Retinal pigment epithelial cell (primary cell): ENCODE measurements at regions not wholly inside any gene's neighbourhood (a gene's known extent, or its start where the extent isn't known, plus 50 kb on each side); places are given as distances from the start of the nearest gene placed in this dataset.
A peak's percentile ranks its signal among the peaks of the same experiment; 100 is the strongest.
"Not testable (repeated sequence)": the region's sequence is repeated elsewhere in the genome, so short reads cannot be mapped to it uniquely, and the experiment has no call there.

ENCODE experiments used
- DNase-seq: peaks from one replicate; pipeline ENCODE4 v3.0.0-alpha.2; 2010; ENCODE audit warnings: low read depth
- H3K4me3 ChIP-seq: 2 replicates; pipeline ENCODE4 v1.5.1; 2011; ENCODE audit warnings: mild to moderate bottlenecking, low read length, control low read depth, moderate library complexity
- TF ChIP-seq, protein P1 (sequence below): conservative IDR thresholded peaks from 2 replicates; pipeline ENCODE4 v1.5.1; 2011; ENCODE audit warnings: low read depth, low read length, control low read depth, inconsistent platforms

DNA sequence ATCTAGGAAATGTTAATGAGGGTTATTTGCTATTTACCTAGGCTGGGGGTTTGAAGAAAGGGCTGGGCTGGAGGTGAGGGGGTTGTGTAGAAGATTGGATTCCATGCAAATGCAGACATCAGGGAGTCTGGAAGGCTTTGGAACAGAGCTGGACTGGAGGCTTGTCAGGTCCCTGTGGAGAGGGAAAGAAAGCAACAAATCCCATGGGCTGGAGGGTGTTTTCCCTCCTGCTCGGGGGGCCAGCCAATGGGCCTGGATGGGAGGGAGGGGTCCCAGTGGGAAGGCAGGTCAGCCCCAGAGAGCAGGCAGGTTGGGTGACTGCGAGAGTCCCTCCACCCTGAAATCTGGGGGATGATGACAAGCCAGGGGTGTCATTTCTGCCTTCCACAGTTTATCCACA lies 431.8 kb downstream of the RPS24 start:
- no peak overlapping the region for H3K4me3 ChIP-seq
- no peak for DNase-seq
- TF ChIP-seq, protein P1, sequence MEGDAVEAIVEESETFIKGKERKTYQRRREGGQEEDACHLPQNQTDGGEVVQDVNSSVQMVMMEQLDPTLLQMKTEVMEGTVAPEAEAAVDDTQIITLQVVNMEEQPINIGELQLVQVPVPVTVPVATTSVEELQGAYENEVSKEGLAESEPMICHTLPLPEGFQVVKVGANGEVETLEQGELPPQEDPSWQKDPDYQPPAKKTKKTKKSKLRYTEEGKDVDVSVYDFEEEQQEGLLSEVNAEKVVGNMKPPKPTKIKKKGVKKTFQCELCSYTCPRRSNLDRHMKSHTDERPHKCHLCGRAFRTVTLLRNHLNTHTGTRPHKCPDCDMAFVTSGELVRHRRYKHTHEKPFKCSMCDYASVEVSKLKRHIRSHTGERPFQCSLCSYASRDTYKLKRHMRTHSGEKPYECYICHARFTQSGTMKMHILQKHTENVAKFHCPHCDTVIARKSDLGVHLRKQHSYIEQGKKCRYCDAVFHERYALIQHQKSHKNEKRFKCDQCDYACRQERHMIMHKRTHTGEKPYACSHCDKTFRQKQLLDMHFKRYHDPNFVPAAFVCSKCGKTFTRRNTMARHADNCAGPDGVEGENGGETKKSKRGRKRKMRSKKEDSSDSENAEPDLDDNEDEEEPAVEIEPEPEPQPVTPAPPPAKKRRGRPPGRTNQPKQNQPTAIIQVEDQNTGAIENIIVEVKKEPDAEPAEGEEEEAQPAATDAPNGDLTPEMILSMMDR, result no peak

DNA sequence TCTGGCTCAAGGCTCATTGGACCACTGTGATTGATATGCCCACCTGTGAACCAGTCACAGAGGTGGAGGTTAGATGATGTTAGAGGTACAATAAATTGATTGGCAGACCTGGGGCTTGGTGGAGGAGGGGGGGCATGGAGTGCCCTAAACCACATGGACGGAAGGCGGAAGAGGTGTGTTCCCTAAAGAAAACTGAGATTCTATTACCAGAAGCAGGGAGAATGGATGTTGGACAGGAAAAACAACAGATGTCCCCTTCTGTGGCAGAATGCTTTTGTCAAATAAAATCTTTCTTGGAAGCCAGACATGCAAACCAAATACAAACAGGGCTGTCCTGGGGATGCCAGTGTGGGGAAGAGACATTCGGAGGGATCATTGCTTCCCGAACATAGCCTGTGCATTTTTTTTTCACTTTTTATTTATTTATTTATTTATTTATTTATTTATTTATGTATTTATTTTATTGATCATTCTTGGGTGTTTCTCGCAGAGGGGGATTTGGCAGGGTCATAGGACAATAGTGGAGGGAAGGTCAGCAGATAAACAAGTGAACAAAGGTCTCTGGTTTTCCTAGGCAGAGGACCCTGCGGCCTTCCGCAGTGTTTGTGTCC lies 433.9 kb downstream of the RPS24 start:
- no peak overlapping the region for H3K4me3 ChIP-seq
- TF ChIP-seq, protein P1, result no peak
- no peak for DNase-seq

DNA sequence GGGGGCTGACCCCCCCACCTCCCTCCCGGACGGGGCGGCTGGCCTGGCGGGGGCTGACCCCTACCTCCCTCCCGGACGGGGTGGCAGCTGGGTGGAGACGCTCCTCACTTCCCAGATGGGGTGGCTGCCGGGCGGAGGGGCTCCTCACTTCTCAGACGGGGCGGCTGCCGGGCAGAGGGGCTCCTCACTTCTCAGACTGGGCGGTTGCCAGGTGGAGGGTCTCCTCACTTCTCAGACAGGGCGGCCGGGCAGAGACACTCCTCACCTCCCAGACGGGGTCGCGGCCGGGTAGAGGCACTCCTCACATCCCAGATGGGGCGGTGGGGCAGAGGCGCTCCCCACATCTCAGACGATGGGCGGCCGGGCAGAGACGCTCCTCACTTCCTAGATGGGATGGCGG lies 435.1 kb downstream of the RPS24 start:
- DNase-seq, H3K4me3 ChIP-seq: not testable (repeated sequence)

DNA sequence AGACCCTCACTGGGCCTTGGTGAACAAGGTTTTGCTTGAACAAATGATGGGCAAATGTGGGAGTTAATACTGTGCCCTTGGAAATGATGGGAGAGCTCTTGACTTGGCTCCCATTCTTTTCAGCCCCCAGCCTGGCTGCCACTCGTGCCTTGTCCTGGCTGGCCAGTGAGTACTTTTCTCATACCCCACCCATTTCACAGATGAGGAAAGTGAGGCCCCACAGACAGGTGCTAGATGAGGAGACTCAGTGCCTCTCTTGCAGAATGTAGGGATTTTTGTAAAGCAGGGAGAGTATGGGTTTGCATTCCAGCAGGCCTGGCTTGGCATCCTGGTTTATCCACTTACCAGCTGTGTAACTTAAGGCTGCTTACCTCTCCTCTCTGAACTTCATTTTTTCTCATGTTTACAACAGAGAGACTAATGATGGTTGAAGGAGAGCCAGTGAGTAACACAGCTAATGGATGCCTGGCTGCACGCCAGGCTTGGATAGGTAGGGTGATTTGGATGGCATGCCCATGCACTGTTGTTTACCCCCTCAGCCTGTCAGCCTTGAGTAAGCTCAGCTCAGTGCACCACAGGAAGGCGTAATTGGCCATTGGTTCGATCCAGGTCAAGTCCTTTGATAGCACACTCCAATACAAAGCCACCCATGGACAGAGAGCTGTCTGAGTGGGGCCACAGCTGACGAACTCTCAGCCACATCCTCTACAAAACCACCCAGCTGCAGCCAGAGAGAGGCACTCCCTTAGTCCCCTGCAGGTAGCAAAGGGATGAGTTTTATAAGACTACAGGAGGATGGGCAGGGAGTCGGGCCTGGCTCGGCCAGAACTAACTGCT lies 436.8 kb downstream of the RPS24 start:
- peak; percentile 30 for DNase-seq
- TF ChIP-seq, protein P1, result no peak

DNA sequence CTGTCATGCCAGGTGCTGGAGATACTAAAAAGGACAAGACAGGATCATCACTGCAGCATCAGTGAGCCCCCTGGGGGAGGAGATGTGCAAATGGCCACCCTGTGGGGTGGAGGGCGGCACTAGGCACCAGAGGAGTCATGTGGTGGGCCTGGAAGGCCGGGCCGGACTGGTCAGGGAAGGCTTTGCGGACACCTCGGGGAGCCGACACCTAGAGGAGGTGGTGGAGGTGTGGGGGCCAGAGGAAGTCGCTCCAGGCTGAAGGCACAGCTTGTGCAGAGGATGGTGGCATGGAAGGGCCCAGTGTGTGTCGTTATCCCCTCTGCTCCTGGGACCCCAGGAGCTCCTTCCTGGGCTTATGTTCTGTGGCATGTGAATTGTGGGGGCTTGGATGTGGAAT lies 437.7 kb downstream of the RPS24 start:
- TF ChIP-seq, protein P1, result no peak
- H3K4me3 ChIP-seq, result no peak overlapping the region
- no peak for DNase-seq

More for the DNA sequence above, 436.8 kb downstream of the RPS24 start:
- no peak overlapping the region for H3K4me3 ChIP-seq

DNA sequence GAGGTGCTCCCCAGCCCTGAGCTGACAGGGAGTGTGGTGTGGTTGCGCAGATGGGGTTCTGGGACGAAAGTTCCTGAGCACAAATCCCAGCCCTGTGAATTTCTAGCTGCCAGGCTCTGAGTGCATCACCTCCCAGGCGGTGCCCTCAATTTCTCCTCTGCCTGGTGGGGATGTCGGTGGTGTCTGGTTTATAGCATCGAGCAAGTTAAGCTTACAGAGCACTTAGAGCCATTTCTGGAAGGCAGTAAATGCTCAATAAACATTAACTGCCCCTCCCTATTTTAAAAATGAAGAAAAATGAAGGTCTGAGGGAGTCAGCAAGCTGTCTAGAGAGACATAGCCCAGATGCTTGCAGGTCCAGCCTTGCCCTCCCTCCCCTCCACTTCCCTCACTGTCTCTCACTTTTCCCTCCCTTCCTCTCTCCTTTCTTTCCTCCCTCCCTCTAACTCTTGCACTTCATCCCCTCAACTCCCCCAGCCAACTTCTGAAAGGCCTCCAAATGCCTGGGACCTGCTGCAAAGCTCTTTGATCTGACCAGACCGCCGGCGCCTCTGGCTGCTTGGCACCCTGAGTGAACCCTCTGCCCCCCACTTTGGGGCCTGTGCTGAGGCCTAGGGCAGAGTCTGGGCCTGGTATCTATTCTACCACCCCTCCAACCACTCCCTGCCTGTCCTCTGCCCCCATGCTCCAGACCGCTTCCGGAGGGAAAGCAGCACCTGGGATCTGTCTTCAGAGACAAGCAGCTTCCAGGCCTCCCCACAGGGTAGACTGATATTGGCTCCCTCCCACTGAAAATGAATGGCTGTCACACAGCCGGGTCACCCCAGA lies 438.3 kb downstream of the RPS24 start:
- no peak for DNase-seq
- TF ChIP-seq, protein P1, result no peak
- no peak overlapping the region for H3K4me3 ChIP-seq

DNA sequence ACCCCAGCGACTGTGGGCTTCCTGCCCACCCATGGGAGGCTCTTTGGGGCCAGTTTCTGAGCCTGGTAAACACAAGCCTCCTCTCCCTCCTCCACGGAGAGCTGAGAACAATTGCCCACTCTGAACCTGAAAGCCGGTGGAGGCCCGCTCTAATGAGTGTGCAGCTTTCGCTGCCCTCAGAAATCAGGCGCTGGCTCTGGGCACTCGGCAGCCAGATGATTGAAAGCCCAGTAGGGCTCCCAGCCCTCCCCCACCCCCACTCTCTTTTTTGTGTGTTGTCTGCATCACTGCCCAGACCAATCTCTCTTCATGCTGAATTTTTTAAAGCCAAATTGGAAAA lies 438.9 kb downstream of the RPS24 start:
- TF ChIP-seq, protein P1, result no peak
- DNase-seq, result no peak
- H3K4me3 ChIP-seq, result no peak overlapping the region
